NCI-H2196 (cell line): ENCODE measurements at regions not wholly inside any gene's neighbourhood (a gene's known extent, or its start where the extent isn't known, plus 50 kb on each side); places are given as distances from the start of the nearest gene placed in this dataset.
A peak's percentile ranks its signal among the peaks of the same experiment; 100 is the strongest.
"Not testable (repeated sequence)": the region's sequence is repeated elsewhere in the genome, so short reads cannot be mapped to it uniquely, and the experiment has no call there.

Experiments used
- DNase-seq: peaks from one replicate; lab custom pipeline; 2025; ENCODE audit not compliant: unreplicated experiment; lab: John Stamatoyannopoulos, UW

DNA sequence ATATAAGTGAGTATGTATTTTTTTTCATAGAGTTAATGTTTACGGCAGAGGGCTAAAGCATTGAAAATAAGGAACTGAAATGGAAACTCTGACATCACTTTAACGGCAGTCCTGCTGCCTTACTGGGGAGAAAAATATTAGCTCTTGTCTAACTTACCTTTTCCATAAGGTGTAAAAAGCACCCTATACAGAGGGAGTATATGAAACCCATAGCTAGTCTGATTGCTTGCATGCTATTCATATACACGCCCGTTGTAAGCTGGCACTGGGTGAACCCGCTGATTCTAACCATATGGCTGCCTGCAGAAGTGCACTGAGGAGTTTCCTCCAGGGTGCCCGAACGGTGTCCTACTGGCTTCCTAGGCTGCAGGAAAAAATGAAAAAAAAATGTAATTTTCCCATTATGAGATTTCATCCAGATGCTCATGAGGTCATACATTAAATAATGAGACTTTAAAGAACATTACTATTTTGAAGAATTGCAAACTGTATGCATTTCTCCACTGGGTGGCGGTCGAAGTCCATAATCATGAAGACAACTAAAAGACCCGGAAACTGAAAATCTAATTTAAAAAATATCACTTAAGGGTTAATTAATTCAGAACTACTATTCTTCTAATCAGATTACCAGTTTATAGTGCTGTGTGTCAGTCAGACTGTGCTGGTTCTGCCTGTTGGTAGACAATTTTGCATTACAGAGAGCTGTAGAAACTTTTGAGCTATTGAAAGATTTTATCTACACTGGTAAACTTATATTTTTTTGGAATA, 144.7 kb downstream of the ALX1 start:
- DNase-seq = peak; percentile 3

DNA sequence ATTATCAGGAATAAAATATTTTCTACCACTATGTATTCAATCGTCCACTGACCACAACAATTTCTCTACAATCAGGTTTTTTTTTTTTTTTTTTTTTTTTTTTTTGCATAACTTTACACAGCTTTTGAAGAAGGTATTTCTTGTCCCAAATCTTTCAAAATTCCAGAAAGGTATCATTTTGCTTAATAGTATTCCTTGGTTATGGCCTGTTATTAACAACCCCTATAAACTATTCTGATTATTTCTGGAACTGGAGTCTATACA, 145.3 kb downstream of the ALX1 start:
- no peak for DNase-seq

DNA sequence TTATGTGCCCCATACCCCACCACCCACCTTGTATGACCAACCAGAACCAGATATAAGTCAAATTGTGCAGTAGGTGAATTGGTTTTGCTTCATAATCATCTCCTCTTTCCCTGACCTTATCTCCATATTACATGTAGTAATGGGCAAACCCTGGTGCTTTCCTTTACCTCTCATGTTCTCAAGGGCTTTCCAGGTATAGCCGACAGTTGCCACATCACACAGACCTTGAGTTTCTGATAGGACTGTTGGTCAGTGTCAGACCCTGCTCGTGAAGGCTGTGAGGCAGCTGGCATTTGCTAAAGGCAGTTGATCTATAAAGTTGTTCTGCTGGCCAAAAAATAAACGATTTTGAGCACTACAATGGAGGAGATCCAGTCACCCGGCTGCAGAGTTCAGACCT, 145.9 kb downstream of the ALX1 start:
- no peak for DNase-seq

DNA sequence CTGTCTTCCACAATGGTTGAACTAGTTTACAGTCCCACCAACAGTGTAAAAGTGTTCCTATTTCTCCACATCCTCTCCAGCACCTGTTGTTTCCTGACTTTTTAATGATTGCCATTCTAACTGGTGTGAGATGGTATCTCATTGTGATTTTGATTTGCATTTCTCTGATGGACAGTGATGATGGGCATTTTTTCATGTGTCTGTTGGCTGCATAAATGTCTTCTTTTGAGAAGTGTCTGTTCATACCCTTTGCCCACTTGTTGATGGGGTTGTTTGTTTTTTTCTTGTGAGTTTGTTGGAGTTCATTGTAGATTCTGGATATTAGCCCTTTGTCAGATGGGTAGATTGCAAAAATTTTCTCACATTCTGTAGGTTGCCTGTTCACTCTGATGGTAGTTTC, 153.1 kb downstream of the ALX1 start:
- DNase-seq = not testable (repeated sequence)

DNA sequence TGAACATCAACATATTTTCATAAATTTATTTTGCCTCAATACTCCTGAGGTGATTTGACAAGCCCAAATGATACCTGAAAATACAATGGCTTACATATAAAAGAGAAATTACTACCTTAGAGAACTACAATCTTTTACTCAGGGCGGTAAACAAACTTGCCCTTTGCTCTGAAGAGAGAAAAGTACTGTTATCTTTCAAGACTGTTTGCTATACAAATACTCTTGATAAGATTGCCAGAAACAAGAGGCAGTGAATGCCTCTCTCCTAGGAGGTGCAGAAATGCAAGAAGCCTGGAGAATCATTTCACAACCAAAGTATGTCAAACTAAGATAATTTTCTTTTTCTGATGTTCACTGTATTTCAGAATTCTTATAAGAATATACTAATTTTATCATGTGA, 160.3 kb downstream of the ALX1 start:
- DNase-seq = no peak

DNA sequence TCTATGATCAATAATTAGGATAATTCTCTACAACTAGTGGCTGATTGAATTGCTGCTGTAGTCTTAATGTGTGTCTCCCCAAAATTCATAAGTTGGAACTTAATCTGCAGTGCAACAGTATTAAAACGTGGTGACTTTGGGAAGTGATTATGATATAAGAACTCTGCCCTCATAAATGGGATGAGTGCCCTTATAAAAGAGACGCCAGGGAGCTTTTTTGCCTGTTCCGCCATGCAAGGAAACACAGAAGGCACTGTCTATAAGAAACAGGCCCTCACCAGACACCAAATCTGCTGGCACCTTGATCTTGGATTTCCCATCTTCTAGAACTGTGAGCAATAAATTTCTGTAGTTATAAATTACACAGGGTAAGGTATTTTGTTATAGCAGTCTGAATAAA, 161.0 kb downstream of the ALX1 start:
- no peak for DNase-seq

DNA sequence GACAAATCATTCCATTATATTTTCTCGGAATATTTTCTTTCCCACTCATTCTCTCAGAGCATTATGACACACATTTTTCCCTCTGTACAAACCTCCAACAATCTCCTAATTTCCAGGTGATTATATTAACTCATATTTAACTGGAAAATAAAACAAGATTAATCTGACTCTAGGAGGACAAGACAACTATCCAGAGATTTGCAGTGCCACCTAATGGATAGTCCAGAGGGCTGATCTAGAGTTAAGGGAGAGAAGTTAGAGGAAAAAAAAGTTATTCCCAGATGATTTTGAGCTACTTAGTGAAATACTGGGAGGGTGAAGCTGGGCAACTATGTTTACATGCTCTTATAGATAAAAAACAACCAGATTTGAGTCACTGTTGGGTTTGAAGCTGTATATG, 161.7 kb downstream of the ALX1 start:
- no peak for DNase-seq

DNA sequence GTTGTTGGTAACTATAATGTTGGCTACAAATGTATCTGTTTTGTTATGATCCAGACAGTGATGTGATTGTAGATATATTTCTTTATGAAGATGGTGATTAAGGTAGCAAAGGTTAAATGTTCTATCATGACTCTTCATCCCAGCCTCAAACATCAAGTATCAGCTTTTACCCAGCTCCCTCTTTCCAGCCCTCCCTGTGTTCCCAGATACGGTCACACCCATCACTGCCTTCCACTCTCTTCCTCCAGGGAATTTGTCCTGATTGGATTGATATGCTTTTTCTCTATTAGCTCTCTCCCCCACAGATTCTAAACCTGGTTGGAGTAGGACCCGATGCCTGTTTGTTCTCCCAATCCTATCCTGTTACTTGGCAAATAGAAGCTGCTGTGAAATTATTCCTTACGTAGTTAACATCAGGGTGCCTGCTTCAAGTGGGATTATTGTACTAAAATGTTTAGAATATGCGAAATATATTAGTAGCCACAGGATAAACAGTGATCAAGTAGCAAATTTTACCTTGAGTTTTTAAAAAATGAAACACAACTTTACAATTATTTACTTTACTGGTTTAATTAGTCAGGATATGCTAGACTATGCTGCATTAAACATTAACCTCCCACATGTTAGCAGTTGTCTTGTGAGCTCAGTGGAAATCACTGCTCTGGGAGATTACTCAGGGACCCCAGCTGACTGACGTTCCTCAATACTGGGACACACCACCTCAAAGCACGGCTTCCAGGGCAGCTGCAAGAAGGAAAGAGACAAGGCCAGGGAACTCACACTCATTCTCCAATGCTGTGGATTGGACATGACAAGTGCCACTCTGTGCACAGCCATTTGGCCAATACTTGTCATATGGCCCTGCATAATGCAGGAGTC, 165.3 kb downstream of the ALX1 start:
- DNase-seq = no peak

DNA sequence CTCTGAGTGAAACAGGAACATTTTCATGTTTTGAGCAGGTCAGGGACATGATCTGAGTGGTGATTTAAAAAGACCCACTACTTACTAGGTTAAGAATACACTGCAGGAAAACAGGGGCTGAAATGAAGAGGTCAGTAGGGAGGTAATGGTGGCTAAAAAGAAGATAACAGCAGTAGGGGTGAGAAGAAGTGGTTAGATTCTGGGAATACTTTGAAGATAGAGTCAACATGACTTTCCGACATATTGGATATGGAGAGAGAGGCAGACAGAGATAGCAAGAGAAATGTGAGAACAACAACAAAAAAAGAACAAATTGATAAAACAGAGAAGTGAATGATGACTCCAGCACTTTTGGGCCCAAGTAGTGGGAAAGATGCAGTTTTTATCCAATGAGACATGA, 168.0 kb downstream of the ALX1 start:
- no peak for DNase-seq

DNA sequence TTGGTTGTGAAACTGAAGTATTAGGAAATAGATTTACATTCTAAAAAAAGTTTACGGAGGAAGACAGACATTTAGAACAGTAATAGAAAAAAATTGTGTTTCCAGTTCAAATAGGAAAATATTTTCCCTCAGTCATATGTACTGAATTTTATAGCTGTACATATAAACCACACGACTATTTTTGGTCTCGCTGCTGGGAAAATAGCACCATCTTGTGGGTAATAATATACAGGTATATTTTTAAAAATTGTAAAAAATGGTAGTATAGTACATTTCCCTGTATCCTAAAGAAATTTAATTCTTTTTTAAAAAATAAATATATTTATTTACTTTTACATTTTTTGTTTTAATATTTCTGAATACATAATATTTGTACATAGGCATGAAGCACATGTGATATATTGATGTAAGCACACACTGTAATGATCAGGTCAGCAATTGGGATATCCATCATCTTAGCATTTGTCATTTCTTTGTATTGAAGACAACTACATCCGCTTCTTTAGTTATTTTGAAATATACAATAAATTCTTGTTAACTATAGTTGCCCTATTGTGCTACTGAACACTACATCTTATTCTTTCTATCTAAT, 168.6 kb downstream of the ALX1 start:
- DNase-seq = no peak

DNA sequence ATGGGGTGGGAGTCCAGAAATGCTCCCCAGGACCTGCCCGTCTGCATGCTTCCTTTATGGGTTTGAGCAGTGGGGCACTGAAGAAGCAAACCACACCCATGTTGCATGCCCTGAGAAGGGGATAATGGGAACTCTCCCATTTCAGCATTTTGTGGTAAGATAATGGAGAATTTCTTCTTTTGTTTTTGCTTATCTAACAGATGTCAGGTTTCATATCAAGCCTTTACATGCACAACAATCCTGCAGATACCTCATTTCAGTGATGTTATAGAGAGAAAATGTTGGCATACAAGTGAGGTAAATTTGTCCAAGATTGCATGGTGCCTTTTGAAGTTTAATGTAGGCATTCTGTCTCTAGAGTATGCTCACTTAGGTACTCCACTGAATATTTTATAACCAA, 177.0 kb downstream of the ALX1 start:
- DNase-seq = no peak

DNA sequence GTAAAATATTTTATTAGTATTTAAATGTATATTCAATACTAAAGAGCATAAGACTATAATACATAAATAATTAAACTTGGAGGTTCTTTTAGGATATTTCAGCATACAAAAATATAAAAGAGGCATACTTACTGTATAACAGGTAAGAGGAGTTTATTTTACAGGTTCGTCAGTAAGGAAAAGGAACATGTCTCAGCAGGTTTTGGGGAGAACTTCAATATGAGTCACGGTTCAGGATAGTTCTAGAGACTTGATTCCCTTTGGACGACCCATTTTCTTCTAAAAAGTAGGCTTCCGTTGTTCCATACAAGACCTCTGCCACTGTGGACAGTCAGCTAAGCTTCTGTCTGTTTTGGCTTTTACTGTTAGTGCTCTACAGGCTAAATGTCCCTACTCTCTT, 181.1 kb downstream of the ALX1 start:
- DNase-seq = no peak

DNA sequence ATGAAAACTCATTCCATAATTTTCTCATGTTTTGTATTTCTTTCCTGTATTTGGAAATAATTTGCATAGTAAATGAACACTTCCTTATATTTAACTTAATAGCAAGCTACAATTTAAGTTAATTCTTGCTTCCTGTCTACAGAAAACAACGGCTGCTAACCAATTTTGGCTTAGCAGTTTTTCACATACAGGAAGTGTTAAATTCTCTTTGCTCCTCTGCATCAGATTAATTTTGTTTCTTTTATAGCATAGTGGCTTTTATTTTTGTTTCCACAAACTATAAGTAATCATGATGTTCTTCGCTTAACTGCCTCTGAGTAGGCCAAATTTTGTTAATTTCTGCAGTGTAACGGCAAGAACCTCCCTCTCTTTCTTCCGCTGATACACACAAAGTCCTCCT, 182.9 kb downstream of the ALX1 start:
- no peak for DNase-seq

DNA sequence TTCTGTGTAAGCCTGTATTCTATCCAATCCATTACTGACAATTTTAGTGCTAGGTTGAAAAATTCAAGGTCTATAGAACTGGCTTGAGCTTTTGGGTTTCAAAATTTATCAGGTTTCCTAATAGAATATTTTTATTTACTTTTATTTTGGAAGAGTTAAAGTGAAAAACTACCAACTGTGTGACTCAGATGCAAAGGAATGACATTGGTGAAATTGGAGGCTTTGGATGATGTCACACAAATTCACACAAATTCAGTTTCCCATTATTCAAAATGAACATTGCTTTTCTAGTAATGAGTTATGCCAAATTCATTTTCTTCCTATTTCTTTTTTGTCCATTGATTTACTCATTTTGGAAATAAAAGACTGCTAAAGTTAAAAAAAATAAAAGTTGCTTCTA, 186.9 kb downstream of the ALX1 start:
- no peak for DNase-seq

DNA sequence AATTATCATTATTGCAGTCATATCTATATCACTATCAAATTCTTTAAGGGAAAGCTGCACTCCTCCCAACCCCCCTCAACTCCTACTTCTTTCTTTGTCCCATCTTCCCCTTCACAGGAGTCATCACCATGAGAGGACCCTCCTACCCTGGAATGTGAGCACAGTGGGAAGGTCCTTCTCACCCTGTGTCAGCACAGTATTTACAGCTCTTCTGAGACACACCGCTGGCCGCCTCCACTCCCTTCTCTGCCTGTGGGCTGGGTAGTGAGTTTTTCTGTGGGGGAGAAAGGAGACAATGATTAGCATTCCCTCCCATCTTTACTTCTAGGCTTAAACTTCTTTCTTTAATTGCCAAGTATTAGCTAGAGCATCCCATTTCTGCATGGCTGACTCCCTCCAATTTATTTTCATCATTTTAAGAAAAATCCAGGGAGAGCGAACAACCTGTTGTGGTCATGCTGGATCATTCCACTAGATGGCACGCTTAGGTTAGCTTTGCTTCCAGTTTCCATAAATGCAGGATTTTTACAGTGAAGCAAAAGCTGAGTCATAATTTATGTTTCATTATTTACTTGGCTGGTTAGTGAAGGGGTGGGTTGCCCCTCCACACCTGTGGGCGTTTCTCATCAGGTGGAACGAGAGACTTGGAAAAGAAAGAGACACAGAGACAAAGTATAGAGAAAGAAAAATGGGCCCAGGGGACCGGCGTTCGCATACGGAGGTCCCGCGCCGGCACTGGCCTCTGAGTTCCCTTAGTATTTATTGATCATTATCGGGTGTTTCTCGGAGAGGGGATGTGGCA, 188.5 kb downstream of the ALX1 start:
- peak; percentile 13 for DNase-seq

DNA sequence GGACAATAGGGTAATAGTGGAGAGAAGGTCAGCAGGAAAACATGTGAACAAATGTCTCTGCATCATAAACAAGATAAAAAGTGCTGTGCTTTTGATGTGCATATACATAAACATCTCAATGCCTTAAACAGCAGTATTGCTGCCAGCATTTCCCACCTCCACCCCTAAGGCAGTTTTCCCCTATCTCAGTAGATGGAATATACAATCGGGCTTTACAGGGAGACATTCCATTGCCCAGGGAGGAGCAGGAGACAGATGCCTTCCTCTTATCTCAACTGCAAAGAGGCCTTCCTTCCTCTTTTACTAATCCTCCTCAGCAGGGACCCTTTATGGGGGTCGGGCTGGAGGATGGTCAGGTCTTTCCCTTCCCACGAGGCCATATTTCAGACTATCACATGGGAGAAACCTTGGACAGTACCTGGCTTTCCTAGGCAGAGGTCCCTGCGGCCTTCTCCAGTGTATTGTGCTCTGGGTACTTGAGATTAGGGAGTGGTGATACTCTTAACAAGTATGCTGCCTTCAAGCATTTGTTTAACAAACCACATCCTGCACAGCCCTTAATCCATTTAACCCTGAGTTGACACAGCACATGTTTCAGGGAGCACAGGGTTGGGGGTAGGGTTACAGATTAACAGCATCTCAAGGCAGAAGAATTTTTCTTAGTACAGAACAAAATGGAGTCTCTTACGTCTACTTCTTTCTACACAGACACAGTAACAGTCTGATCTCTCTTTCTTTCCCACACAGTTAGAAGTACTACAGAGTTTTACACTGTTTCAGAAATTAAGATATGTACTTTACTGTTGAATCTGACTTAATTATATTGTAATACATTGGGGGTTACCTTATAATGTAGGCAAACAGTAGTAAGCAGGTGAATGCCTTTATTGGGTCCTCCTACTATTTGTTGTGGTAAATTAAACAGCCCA, 189.4 kb downstream of the ALX1 start:
- DNase-seq = not testable (repeated sequence)

DNA sequence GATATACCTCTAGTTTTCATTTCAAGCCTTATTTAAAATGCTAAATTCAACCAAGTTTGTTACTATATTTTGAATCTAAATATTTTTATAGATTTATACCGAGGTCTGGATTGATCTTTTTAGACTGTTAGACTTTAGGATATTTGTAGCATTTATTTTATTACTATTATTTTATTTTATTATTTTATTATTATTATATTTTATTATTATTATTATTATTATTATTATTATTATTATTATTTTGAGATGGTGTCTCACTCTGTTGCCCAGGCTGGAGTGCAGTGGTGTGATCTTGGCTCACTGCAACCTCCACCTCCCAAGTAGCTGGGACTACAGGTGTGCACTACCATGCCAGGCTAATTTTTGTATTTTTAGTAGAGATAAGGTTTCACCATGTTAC, 195.3 kb downstream of the ALX1 start:
- not testable (repeated sequence) for DNase-seq

DNA sequence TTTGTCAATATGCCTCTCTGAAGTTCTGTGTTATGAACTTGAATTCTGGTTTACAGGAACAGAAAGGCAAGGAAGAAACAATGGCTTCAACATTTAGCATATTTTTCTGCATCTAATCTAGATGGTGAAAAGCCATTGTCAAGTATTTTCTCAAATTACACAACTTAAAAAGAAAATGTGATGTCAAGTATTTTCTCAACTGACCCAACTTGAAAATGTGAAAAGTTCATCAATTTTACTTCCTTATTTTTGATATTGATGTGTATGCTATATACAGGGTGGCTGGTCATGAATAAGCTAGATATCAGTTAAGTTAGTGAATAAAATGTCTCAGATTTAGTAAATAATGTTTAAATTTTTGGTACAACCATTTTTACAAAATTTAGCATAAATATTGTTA, 196.7 kb downstream of the ALX1 start:
- no peak for DNase-seq

DNA sequence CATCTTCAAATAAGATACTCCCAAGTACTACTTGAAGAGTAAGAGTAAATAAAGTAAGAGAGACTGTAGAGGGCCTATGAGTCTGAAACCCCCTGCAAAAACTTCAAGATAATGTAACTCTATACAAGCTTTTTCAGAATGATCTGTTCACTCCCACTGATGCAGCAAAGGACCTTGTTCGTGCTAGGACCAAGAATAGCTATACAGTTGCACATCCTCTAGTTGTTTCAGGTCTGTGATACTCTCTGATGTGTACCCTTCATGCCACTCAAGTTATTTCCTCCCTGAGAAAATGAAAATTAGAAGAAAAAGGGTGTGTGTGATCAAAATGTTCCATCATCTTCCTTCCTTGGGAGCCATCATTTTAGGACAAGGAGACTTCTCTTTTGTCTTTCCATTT, 204.4 kb downstream of the ALX1 start:
- DNase-seq = no peak

DNA sequence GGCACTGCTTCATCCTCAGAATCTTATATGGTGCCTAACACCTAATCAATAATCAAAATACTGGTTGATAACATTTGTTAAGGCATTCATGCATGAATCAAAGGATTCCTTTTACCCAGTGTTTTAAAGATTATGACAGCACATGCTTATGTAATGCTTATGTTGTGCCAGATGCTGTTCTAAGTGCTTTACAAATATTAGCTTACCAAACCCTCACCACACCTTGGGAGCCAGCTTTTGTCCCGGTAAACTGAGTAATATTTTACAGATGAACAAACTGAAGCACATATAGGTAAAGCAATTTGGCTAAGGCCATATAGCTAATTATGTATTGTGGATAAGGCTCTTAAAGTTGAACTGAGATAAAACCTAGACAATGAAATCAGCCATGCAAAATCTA, 209.2 kb downstream of the ALX1 start:
- no peak for DNase-seq
